NCI-H187 (cell line): ENCODE measurements at regions not wholly inside any gene's neighbourhood (a gene's known extent, or its start where the extent isn't known, plus 50 kb on each side); places are given as distances from the start of the nearest gene placed in this dataset.
A peak's percentile ranks its signal among the peaks of the same experiment; 100 is the strongest.
"Not testable (repeated sequence)": the region's sequence is repeated elsewhere in the genome, so short reads cannot be mapped to it uniquely, and the experiment has no call there.

Source experiments
- DNase-seq, 2 experiments: peaks; one replicate each; lab custom pipeline; 2025; lab: John Stamatoyannopoulos, UW

GRCh38 chr1:59214248-59215208, 82.4 kb upstream of the FGGY start:
- peak in 1 of 2 experiments; percentile 37 for DNase-seq

- DNase-seq: no peak
These were observed 81.1 kb upstream of the FGGY start for GRCh38 chr1:59215766-59216291.

- not testable (repeated sequence) for DNase-seq
These were observed 79.5 kb upstream of the FGGY start for GRCh38 chr1:59217439-59217838.

GRCh38 chr1:59218521-59219236, 78.2 kb upstream of the FGGY start:
- DNase-seq: no peak

- no peak for DNase-seq
These were observed 77.0 kb upstream of the FGGY start for GRCh38 chr1:59219916-59220315.

GRCh38 chr1:59220356-59220755, 76.5 kb upstream of the FGGY start:
- no peak for DNase-seq

GRCh38 chr1:59223198-59223597, 73.7 kb upstream of the FGGY start:
- no peak for DNase-seq

- DNase-seq: no peak
These were observed 72.8 kb upstream of the FGGY start for GRCh38 chr1:59223989-59224634.

- DNase-seq: no peak
These were observed 71.1 kb upstream of the FGGY start for GRCh38 chr1:59225594-59226316.

GRCh38 chr1:59229138-59229537, 67.8 kb upstream of the FGGY start:
- no peak for DNase-seq

GRCh38 chr1:59230622-59231021, 66.3 kb upstream of the FGGY start:
- DNase-seq: no peak

- DNase-seq: no peak
These were observed 64.7 kb upstream of the FGGY start for GRCh38 chr1:59232216-59232615.

- no peak for DNase-seq
These were observed 63.5 kb upstream of the FGGY start for GRCh38 chr1:59233444-59233843.

GRCh38 chr1:59236721-59237545, 60.0 kb upstream of the FGGY start:
- DNase-seq: no peak

- no peak for DNase-seq
These were observed 59.0 kb upstream of the FGGY start for GRCh38 chr1:59237900-59238299.

GRCh38 chr1:59238333-59238934, 58.5 kb upstream of the FGGY start:
- peak in 1 of 2 experiments; percentile 5 for DNase-seq

GRCh38 chr1:59238993-59239392, 57.9 kb upstream of the FGGY start:
- no peak for DNase-seq

- no peak for DNase-seq
These were observed 55.0 kb upstream of the FGGY start for GRCh38 chr1:59241909-59242308.

- no peak for DNase-seq
These were observed 54.5 kb upstream of the FGGY start for GRCh38 chr1:59242370-59242769.

- no peak for DNase-seq
These were observed 53.3 kb upstream of the FGGY start for GRCh38 chr1:59243550-59243949.
